Gastrocnemius medialis (tissue), 4 donors: ENCODE measurements at regions not wholly inside any gene's neighbourhood (a gene's known extent, or its start where the extent isn't known, plus 50 kb on each side); places are given as distances from the start of the nearest gene placed in this dataset.

Source experiments
- POLR2A ChIP-seq, 2 donors: fragments of 450-650 bp; IDR thresholded peaks; one replicate each; pipeline ENCODE4 v1.6.1; 2017; ENCODE audit warnings: antibody characterized with exemption in 2 of 2, mild to moderate bottlenecking in 2 of 2, moderate library complexity in 2 of 2
- TF ChIP-seq, protein P1 (sequence below), 5 experiments: fragments of 450-650 bp in 3 of 5; fragments of 200-600 bp in 2 of 5; sonication (generic) in 2 of 5; IDR thresholded peaks in 4 of 5; conservative IDR thresholded peaks in 1 of 5; 1 replicate in 4 of 5; 2 replicates in 1 of 5; pipeline ENCODE4 v1.5.1; 2016 to 2019; ENCODE audit warnings: antibody characterized with exemption in 5 of 5, mild to moderate bottlenecking in 3 of 5, moderate library complexity in 3 of 5

DNA sequence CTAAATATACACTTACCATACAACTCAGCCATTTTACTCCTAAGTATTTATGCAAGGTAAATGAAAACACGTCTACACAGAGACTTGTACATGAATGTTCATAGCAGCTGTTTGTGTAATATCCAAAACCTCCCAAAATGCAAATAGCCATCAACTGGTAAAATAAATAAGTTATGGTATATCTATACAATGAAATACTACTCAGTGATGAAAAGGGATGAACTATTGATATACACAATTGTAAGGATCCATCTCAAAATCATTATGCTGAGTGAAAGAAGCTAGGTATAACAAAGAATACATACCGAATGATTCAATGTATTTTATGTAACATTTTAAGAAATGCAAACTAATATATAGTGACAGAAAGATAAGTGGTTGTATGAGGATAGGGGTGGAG, 149.8 kb upstream of the TNFSF11 start:
- TF ChIP-seq, protein P1, sequence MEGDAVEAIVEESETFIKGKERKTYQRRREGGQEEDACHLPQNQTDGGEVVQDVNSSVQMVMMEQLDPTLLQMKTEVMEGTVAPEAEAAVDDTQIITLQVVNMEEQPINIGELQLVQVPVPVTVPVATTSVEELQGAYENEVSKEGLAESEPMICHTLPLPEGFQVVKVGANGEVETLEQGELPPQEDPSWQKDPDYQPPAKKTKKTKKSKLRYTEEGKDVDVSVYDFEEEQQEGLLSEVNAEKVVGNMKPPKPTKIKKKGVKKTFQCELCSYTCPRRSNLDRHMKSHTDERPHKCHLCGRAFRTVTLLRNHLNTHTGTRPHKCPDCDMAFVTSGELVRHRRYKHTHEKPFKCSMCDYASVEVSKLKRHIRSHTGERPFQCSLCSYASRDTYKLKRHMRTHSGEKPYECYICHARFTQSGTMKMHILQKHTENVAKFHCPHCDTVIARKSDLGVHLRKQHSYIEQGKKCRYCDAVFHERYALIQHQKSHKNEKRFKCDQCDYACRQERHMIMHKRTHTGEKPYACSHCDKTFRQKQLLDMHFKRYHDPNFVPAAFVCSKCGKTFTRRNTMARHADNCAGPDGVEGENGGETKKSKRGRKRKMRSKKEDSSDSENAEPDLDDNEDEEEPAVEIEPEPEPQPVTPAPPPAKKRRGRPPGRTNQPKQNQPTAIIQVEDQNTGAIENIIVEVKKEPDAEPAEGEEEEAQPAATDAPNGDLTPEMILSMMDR (IDR thresholded peaks at IDR 0.05 in 4 of 5, conservative IDR thresholded peaks at IDR 0.05 in 1 of 5), result no peak
- TF ChIP-seq POLR2A (IDR thresholded peaks at IDR 0.05), result no peak
